ENCODE measurements at regions not wholly inside any gene's neighbourhood (a gene's known extent, or its start where the extent isn't known, plus 50 kb on each side); places are given as distances from the start of the nearest gene placed in this dataset.
A peak's percentile ranks its signal among the peaks of the same experiment; 100 is the strongest.
"Not testable (repeated sequence)": the region's sequence is repeated elsewhere in the genome, so short reads cannot be mapped to it uniquely, and the experiment has no call there.

DNA sequence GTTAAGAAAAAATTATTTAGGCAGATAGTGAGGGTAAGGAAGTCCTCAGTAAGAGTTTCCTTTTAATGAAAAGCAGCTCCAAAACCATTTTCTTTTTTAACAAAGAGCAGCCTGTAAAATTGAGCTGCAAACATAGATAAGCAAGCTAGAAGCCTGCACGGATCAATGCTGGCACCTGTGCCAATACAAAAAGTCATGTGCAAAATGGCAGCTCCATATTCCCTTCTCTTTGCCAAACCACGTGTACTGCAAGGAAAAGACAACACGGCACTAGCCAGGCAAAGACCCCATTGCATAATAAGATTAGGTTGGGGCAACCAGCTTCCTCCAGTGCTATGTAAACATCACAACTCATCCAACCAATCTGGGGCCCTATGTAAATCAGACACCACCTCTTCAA lies 268.4 kb upstream of the INTU start:
- H3K4me1 ChIP-seq: no peaks in the 10 kb centered on the region
- DNase-seq (ENCODE audit: low spot score in 2 of 2): no peak
- no peak for TF ChIP-seq EP300 (IDR thresholded peaks at IDR 0.05)
- H3K9me3 ChIP-seq: no peaks in the 10 kb centered on the region
- 52% methylated on average over 3 of the region's 3 CpGs for WGBS
- H3K4me3 ChIP-seq: no peak overlapping the region
- H3K27ac ChIP-seq: no peak overlapping the region
- no peaks in the 10 kb centered on the region for H3K27me3 ChIP-seq
- no peaks in the 10 kb centered on the region for H3K36me3 ChIP-seq

GRCh38 chr4:127364911-127365310 lies 267.8 kb upstream of the INTU start:
- no peak overlapping the region for H3K4me3 ChIP-seq
- H3K4me1 ChIP-seq: no peaks in the 10 kb centered on the region
- no peaks in the 10 kb centered on the region for H3K27me3 ChIP-seq
- DNase-seq (ENCODE audit: low spot score in 2 of 2): no peak
- H3K9me3 ChIP-seq: no peaks in the 10 kb centered on the region
- TF ChIP-seq POLR2A (IDR thresholded peaks at IDR 0.05) (no peak), EP300 (IDR thresholded peaks at IDR 0.05) (no peak), POLR2AphosphoS5 (IDR thresholded peaks at IDR 0.05) (no peak)
- TF ChIP-seq, protein P1, sequence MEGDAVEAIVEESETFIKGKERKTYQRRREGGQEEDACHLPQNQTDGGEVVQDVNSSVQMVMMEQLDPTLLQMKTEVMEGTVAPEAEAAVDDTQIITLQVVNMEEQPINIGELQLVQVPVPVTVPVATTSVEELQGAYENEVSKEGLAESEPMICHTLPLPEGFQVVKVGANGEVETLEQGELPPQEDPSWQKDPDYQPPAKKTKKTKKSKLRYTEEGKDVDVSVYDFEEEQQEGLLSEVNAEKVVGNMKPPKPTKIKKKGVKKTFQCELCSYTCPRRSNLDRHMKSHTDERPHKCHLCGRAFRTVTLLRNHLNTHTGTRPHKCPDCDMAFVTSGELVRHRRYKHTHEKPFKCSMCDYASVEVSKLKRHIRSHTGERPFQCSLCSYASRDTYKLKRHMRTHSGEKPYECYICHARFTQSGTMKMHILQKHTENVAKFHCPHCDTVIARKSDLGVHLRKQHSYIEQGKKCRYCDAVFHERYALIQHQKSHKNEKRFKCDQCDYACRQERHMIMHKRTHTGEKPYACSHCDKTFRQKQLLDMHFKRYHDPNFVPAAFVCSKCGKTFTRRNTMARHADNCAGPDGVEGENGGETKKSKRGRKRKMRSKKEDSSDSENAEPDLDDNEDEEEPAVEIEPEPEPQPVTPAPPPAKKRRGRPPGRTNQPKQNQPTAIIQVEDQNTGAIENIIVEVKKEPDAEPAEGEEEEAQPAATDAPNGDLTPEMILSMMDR (IDR thresholded peaks at IDR 0.05): no peak
- no peak overlapping the region for H3K27ac ChIP-seq
- no peaks in the 10 kb centered on the region for H3K36me3 ChIP-seq

- 56% methylated on average over 6 of the region's 6 CpGs for WGBS
- H3K27ac ChIP-seq: no peak overlapping the region
- TF ChIP-seq POLR2AphosphoS5 (IDR thresholded peaks at IDR 0.05) (peak in 1 of 3 donors; percentile 25), POLR2A (IDR thresholded peaks at IDR 0.05) (no peak)
- DNase-seq (ENCODE audit: low spot score in 2 of 2): peak in 1 of 2 donors; percentile 63
- H3K27me3 ChIP-seq: no peaks in the 10 kb centered on the region
- no peaks in the 10 kb centered on the region for H3K36me3 ChIP-seq
- no peaks in the 10 kb centered on the region for H3K4me1 ChIP-seq
- no peak overlapping the region for H3K4me3 ChIP-seq
- H3K9me3 ChIP-seq: no peaks in the 10 kb centered on the region
These were observed 262.2 kb upstream of the INTU start for GRCh38 chr4:127370604-127371003.

GRCh38 chr4:127379499-127379898 lies 253.3 kb upstream of the INTU start:
- Histone ChIP-seq H3K4me1 (no peaks in the 10 kb centered on the region), H3K4me3 (no peak overlapping the region), H3K27me3 (no peaks in the 10 kb centered on the region), H3K36me3 (no peaks in the 10 kb centered on the region), H3K9me3 (no peaks in the 10 kb centered on the region), H3K27ac (no peak overlapping the region)
- 81% methylated on average over 7 of the region's 7 CpGs for WGBS
- TF ChIP-seq POLR2AphosphoS5 (IDR thresholded peaks at IDR 0.05) (no peak), POLR2A (IDR thresholded peaks at IDR 0.05) (no peak), EP300 (IDR thresholded peaks at IDR 0.05) (no peak)
- TF ChIP-seq, protein P1 (IDR thresholded peaks at IDR 0.05): no peak
- no peak for DNase-seq (ENCODE audit: low spot score in 2 of 2)

DNA sequence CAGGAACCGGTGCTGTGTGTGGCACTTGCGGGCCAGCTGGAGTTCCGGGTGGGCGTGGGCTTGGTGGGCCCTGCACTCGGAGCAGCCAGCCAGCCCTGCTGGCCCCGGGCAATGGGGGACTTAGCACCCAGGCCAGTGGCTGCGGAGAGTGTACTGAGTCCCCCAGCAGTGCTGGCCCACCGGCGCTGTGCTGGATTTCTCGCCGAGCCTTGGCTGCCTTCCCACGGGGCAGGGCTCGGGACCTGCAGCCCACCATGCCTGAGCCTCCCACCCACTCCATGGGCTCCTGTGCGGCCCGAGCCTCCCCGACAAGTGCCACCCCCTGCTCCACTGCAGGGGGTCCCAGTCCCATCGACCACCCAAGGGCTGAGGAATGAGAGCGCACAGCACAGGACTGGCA lies 252.8 kb upstream of the INTU start:
- DNase-seq (ENCODE audit: low spot score in 2 of 2); H3K4me3 ChIP-seq; H3K4me1 ChIP-seq; H3K27me3 ChIP-seq; H3K9me3 ChIP-seq; H3K27ac ChIP-seq; H3K36me3 ChIP-seq: not testable (repeated sequence)
- 67% methylated on average over 4 of the region's 18 CpGs for WGBS

DNA sequence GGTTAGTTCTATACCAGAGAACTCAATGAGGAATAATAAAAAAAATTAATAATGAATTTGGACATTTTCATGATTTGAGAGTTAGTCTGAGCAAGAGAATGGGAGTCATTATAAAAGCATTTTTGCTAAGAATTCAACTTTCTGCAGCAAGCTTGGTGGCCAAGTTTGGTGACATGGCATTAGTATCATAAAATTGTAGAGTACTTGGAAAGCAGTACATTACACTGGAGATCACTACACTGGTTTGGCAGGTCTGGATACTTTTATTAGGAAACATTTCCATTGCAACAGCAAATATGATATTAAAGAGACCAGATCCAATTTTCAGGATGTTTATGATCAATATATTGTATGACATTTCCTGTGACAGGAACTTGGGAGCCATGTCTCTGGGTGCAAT lies 249.1 kb upstream of the INTU start:
- H3K27ac ChIP-seq: no peak overlapping the region
- DNase-seq (ENCODE audit: low spot score in 2 of 2): no peak
- H3K36me3 ChIP-seq: no peaks in the 10 kb centered on the region
- no peak for TF ChIP-seq POLR2AphosphoS5 (IDR thresholded peaks at IDR 0.05)
- TF ChIP-seq, protein P1 (IDR thresholded peaks at IDR 0.05): no peak
- TF ChIP-seq EP300 (IDR thresholded peaks at IDR 0.05): no peak
- no peak for TF ChIP-seq POLR2A (IDR thresholded peaks at IDR 0.05)
- no peaks in the 10 kb centered on the region for H3K4me1 ChIP-seq
- no peak overlapping the region for H3K4me3 ChIP-seq
- no peaks in the 10 kb centered on the region for H3K27me3 ChIP-seq
- no peaks in the 10 kb centered on the region for H3K9me3 ChIP-seq

DNA sequence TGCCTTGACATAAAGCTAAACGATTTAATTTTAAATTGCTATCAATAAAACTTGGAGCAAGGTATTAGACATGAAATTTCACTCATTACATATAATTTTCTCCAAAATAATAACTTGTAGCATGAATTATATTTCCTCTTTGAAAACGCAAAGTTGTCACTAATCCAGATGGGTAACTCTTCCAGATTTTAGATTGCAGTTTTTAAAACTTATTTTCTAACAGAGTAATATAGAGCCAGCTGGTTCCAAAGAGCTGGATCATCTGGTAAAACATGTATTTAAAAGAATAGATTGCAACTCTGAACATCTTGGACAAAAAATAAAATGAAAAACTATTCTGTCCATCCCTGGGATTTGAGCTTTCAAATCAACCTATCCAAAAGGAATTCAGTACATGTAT lies 238.2 kb upstream of the INTU start:
- H3K9me3 ChIP-seq: no peaks in the 10 kb centered on the region
- H3K4me1 ChIP-seq: no peaks in the 10 kb centered on the region
- H3K4me3 ChIP-seq: no peak overlapping the region
- H3K27me3 ChIP-seq: no peaks in the 10 kb centered on the region
- 48% methylated on average over 2 of the region's 2 CpGs for WGBS
- H3K27ac ChIP-seq: no peak overlapping the region
- H3K36me3 ChIP-seq: no peaks in the 10 kb centered on the region
- DNase-seq (ENCODE audit: low spot score in 2 of 2): no peak
- no peak for TF ChIP-seq POLR2AphosphoS5 (IDR thresholded peaks at IDR 0.05)
- no peak for TF ChIP-seq POLR2A (IDR thresholded peaks at IDR 0.05)
- TF ChIP-seq, protein P1 (IDR thresholded peaks at IDR 0.05): no peak
- no peak for TF ChIP-seq EP300 (IDR thresholded peaks at IDR 0.05)

Measured in suprapubic skin (tissue), 4 donors.